Stomach (tissue), 8 donors: ENCODE measurements at regions not wholly inside any gene's neighbourhood (a gene's known extent, or its start where the extent isn't known, plus 50 kb on each side); places are given as distances from the start of the nearest gene placed in this dataset.

Experiments
- DNase-seq, 2 donors: peaks; one replicate each; pipeline versions ENCODE4 v3.0.0 to v3.0.0-alpha.2; 2013 to 2019
- H3K27ac ChIP-seq, 5 donors: fragments of 200-600 bp in 4 of 5; sonication (generic) in 4 of 5; one replicate each; pipeline ENCODE4 v1.5.1; 2013 to 2019; ENCODE audit warnings: mild to moderate bottlenecking in 1 of 5, moderate library complexity in 1 of 5
- H3K27me3 ChIP-seq, 3 donors: fragments of 200-600 bp; sonication (generic); one replicate each; pipeline ENCODE4 v1.5.1; 2017 to 2019; ENCODE audit warnings: mixed run types in 1 of 3
- H3K36me3 ChIP-seq, 4 donors: fragments of 200-600 bp; sonication (generic); 1 replicate in 3 of 4; 2 replicates in 1 of 4; pipeline ENCODE4 v1.5.1; 2016 to 2019
- H3K4me1 ChIP-seq, 4 donors: fragments of 200-600 bp; sonication (generic); one replicate each; pipeline ENCODE4 v1.5.1; 2016 to 2019
- H3K4me3 ChIP-seq, 4 donors: fragments of 200-600 bp; sonication (generic) in 3 of 4; one replicate each; pipeline ENCODE4 v1.5.1; 2016 to 2019; ENCODE audit warnings: mild to moderate bottlenecking in 1 of 4
- H3K9me3 ChIP-seq, 4 donors: fragments of 200-600 bp; sonication (generic); one replicate each; pipeline ENCODE4 v1.5.1; 2016 to 2019
- CTCF ChIP-seq, 7 experiments: fragments of 450-650 bp in 4 of 7; fragments of 200-600 bp in 3 of 7; sonication (generic) in 3 of 7; IDR thresholded peaks; one replicate each; pipeline ENCODE4 v1.5.1; 2016 to 2019; ENCODE audit warnings: antibody characterized with exemption in 7 of 7, control low read depth in 2 of 7, mild to moderate bottlenecking in 1 of 7
- EP300 ChIP-seq: sonication (generic); formaldehyde crosslinking; IDR thresholded peaks from one replicate; pipeline ENCODE4 v1.6.1; 2017; ENCODE audit warnings: antibody characterized with exemption
- POLR2A ChIP-seq, 4 donors: fragments of 450-650 bp; IDR thresholded peaks; one replicate each; pipeline ENCODE4 v1.6.1; 2016; ENCODE audit warnings: antibody characterized with exemption in 4 of 4, control low read depth in 2 of 4, mild to moderate bottlenecking in 1 of 4, moderate library complexity in 1 of 4
- POLR2AphosphoS5 ChIP-seq, 3 donors: sonication (generic); formaldehyde crosslinking; IDR thresholded peaks; one replicate each; pipeline ENCODE4 v1.6.1; 2016; ENCODE audit warnings: antibody characterized with exemption in 3 of 3
- WGBS, 5 donors: extraction: QIAGEN DNeasy Blood & Tissue Kit in 3 of 5; methylation state at CpG; one replicate each; pipeline versions ENCODE4 v1.1.5 to v1.1.7; 2013 to 2018; 5-methylcytosine and 5-hydroxymethylcytosine counted together
- intact Hi-C: fragments of 100-400 bp; cut with DNase I; formaldehyde crosslinking; loops from one replicate; pipeline ENCODE4 v1.15.1; 2023; ENCODE audit warnings: low total_unique reads
- donor health status: healthy with polysubstance abuse.
- donor health status: Bipolar disorder and iron deficiency.
- donor health status: healthy.

GRCh38 chr11:19355601-19356000 lies 114.9 kb upstream of the E2F8 start:
- WGBS, 5 donors: 41 to 58% (median 52%) methylated on average over 1 of the region's 1 CpG
- H3K4me1 ChIP-seq: no peaks in the 10 kb centered on the region
- intact Hi-C loops: no loop called here
- no peak overlapping the region for H3K27ac ChIP-seq
- TF ChIP-seq CTCF (IDR thresholded peaks at IDR 0.05) (no peak), POLR2A (IDR thresholded peaks at IDR 0.05) (no peak)
- DNase-seq: no peak
- H3K9me3 ChIP-seq: no peaks in the 10 kb centered on the region
- H3K27me3 ChIP-seq: peaks cover 0 to 33% (median 0%) of the 10 kb centered on the region in 3 donors
- H3K4me3 ChIP-seq: no peak overlapping the region
- H3K36me3 ChIP-seq: no peaks in the 10 kb centered on the region

- no peak overlapping the region for H3K4me3 ChIP-seq
- DNase-seq: no peak
- intact Hi-C loops: no loop called here
- no peak overlapping the region for H3K27ac ChIP-seq
- 87 to 94% (median 89%) methylated on average over 2 of the region's 2 CpGs for WGBS, 5 donors
- no peaks in the 10 kb centered on the region for H3K36me3 ChIP-seq
- peaks cover 0 to 53% (median 0%) of the 10 kb centered on the region in 3 donors for H3K27me3 ChIP-seq
- no peaks in the 10 kb centered on the region for H3K4me1 ChIP-seq
- H3K9me3 ChIP-seq: no peaks in the 10 kb centered on the region
- no peak for TF ChIP-seq CTCF (IDR thresholded peaks at IDR 0.05)
- TF ChIP-seq POLR2A (IDR thresholded peaks at IDR 0.05): no peak
- no peak for TF ChIP-seq POLR2AphosphoS5 (IDR thresholded peaks at IDR 0.05)
- no peak for TF ChIP-seq EP300
Measured at GRCh38 chr11:19353287-19353850, 112.6 kb upstream of the E2F8 start.

GRCh38 chr11:19352771-19353160 lies 112.0 kb upstream of the E2F8 start:
- TF ChIP-seq POLR2A (IDR thresholded peaks at IDR 0.05) (no peak), POLR2AphosphoS5 (IDR thresholded peaks at IDR 0.05) (no peak), EP300 (no peak), CTCF (IDR thresholded peaks at IDR 0.05) (no peak)
- Histone ChIP-seq H3K4me3 (no peak overlapping the region), H3K9me3 (no peaks in the 10 kb centered on the region), H3K27ac (no peak overlapping the region), H3K4me1 (no peaks in the 10 kb centered on the region), H3K36me3 (no peaks in the 10 kb centered on the region), H3K27me3 (peaks cover 0 to 53% (median 3%) of the 10 kb centered on the region in 3 donors)
- WGBS, 5 donors: 59 to 71% (median 67%) methylated on average over 9 of the region's 9 CpGs
- intact Hi-C loops: no loop called here
- DNase-seq: no peak

GRCh38 chr11:19352072-19352770 lies 111.5 kb upstream of the E2F8 start:
- TF ChIP-seq CTCF (IDR thresholded peaks at IDR 0.05) (no peak), POLR2A (IDR thresholded peaks at IDR 0.05) (no peak), POLR2AphosphoS5 (IDR thresholded peaks at IDR 0.05) (no peak), EP300 (no peak)
- Histone ChIP-seq H3K4me1 (no peaks in the 10 kb centered on the region), H3K9me3 (no peaks in the 10 kb centered on the region), H3K4me3 (no peak overlapping the region), H3K27me3 (peaks cover 0 to 59% (median 5%) of the 10 kb centered on the region in 3 donors), H3K27ac (no peak overlapping the region), H3K36me3 (no peaks in the 10 kb centered on the region)
- intact Hi-C loops: no loop called here
- WGBS, 5 donors: 66 to 71% (median 70%) methylated on average over 5 of the region's 5 CpGs
- no peak for DNase-seq
